ENCODE measurements at regions not wholly inside any gene's neighbourhood (a gene's known extent, or its start where the extent isn't known, plus 50 kb on each side); places are given as distances from the start of the nearest gene placed in this dataset.

DNA sequence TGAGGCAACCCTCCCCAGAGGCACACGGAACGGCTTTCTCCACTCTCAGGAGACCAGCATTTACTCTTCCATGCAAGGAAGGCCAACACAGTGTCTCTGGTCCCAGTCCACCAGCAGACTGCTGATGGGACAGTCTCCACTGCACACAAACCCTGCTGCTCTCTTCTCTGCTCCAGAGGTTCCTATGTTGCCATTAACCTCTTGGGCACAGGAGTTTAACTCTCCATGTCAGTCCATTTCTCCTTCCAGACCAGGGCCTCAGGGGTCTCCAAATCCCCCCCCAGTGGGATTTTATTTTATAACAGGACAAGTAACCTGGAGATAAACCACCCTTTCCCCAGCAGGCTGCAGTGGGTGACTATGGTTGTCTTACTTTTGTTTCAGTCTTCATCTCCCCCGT lies 452.5 kb downstream of the GADD45G start:
- ChIA-PET POLR2A (no interaction called here), CTCF (no interaction called here), RAD21 (ENCODE audit: unreplicated experiment) (no interaction called here), SMC1A (ENCODE audit: uncharacterized antibody, unreplicated experiment) (no interaction called here)
- H3K27ac ChIP-seq (ENCODE audit: control insufficient read depth, insufficient read depth): no peak overlapping the region
- FAIRE-seq (no peak), ATAC-seq (no peak), DNase-seq (ENCODE audit: low read depth, low spot score) (no peak)
- WGBS (ENCODE audit: insufficient coverage, insufficient replicate concordance, low lambda C conversion rate, missing lambda C conversion rate): 14% methylated on average over 3 of the region's 3 CpGs
- no peak overlapping the region for H3K4me3 ChIP-seq
- peaks cover 0 to 2% of the 10 kb centered on the region in 2 experiments; a peak in 1 of 4 replicates for H3K27me3 ChIP-seq (replicated peaks in 1 of 2; ENCODE audit: control insufficient read depth in 2 of 2, insufficient read depth in 2 of 2, low read length in 1 of 2)
- no peak overlapping the region for H3K9ac ChIP-seq (ENCODE audit: control insufficient read depth, insufficient read depth, low read length)
- H2AFZ ChIP-seq (ENCODE audit: control insufficient read depth, low read depth, low read length): no peak overlapping the region
- intact Hi-C loops (cut with micrococcal nuclease; ENCODE audit: unreplicated experiment): no loop called here
- no peaks in the 10 kb centered on the region for H4K20me1 ChIP-seq (ENCODE audit: control insufficient read depth, insufficient read depth)
- H3K4me1 ChIP-seq (ENCODE audit: control insufficient read depth, insufficient read depth, low read length): no peaks in the 10 kb centered on the region
- no TSS peak for BruUV-seq (replicated peaks)
- H3K4me2 ChIP-seq (ENCODE audit: control insufficient read depth, insufficient read depth): no peak overlapping the region
- H3K36me3 ChIP-seq (ENCODE audit: control insufficient read depth in 2 of 2, insufficient read depth in 2 of 2, low read length in 1 of 2): no peaks in the 10 kb centered on the region
- H3K9me3 ChIP-seq (replicated peaks; ENCODE audit: control insufficient read depth, insufficient read depth, low read length): no peaks in the 10 kb centered on the region
- no peaks in the 10 kb centered on the region for H3K79me2 ChIP-seq (ENCODE audit: control insufficient read depth, insufficient read depth, low read length)
- in situ Hi-C loops (cut with MboI): no loop called here
- TF ChIP-seq, protein P1, sequence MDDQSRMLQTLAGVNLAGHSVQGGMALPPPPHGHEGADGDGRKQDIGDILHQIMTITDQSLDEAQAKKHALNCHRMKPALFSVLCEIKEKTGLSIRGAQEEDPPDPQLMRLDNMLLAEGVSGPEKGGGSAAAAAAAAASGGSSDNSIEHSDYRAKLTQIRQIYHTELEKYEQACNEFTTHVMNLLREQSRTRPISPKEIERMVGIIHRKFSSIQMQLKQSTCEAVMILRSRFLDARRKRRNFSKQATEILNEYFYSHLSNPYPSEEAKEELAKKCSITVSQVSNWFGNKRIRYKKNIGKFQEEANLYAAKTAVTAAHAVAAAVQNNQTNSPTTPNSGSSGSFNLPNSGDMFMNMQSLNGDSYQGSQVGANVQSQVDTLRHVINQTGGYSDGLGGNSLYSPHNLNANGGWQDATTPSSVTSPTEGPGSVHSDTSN (IDR thresholded peaks at IDR 0.05; ENCODE audit: insufficient replicate concordance, low read depth, low read length): no peak
- no peak for TF ChIP-seq ESRRA (IDR thresholded peaks at IDR 0.05; ENCODE audit: low read length)
- no peak for TF ChIP-seq NRF1 (conservative IDR thresholded peaks at IDR 0.05; ENCODE audit: low read depth, low read length)
- no peak for TF ChIP-seq RB1 (IDR thresholded peaks at IDR 0.05; ENCODE audit: borderline replicate concordance)
- TF ChIP-seq NFIC (IDR thresholded peaks at IDR 0.05; ENCODE audit: low read depth, low read length): no peak
- no peak for TF ChIP-seq CHD2 (IDR thresholded peaks at IDR 0.05; ENCODE audit: borderline replicate concordance, low read depth, low read length)
- TF ChIP-seq, protein P2, sequence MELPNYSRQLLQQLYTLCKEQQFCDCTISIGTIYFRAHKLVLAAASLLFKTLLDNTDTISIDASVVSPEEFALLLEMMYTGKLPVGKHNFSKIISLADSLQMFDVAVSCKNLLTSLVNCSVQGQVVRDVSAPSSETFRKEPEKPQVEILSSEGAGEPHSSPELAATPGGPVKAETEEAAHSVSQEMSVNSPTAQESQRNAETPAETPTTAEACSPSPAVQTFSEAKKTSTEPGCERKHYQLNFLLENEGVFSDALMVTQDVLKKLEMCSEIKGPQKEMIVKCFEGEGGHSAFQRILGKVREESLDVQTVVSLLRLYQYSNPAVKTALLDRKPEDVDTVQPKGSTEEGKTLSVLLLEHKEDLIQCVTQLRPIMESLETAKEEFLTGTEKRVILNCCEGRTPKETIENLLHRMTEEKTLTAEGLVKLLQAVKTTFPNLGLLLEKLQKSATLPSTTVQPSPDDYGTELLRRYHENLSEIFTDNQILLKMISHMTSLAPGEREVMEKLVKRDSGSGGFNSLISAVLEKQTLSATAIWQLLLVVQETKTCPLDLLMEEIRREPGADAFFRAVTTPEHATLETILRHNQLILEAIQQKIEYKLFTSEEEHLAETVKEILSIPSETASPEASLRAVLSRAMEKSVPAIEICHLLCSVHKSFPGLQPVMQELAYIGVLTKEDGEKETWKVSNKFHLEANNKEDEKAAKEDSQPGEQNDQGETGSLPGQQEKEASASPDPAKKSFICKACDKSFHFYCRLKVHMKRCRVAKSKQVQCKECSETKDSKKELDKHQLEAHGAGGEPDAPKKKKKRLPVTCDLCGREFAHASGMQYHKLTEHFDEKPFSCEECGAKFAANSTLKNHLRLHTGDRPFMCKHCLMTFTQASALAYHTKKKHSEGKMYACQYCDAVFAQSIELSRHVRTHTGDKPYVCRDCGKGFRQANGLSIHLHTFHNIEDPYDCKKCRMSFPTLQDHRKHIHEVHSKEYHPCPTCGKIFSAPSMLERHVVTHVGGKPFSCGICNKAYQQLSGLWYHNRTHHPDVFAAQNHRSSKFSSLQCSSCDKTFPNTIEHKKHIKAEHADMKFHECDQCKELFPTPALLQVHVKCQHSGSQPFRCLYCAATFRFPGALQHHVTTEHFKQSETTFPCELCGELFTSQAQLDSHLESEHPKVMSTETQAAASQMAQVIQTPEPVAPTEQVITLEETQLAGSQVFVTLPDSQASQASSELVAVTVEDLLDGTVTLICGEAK (IDR thresholded peaks at IDR 0.05; ENCODE audit: borderline replicate concordance): no peak
- no peak for TF ChIP-seq TAF1 (IDR thresholded peaks at IDR 0.05; ENCODE audit: borderline replicate concordance, low read depth, low read length)
- no peak for TF ChIP-seq SIN3A (IDR thresholded peaks at IDR 0.05; ENCODE audit: low read depth, low read length)
- TF ChIP-seq MTA3 (IDR thresholded peaks at IDR 0.05; ENCODE audit: borderline replicate concordance, low read length): no peak
- no peak for TF ChIP-seq JUND (IDR thresholded peaks at IDR 0.05; ENCODE audit: low read depth, low read length)
- TF ChIP-seq PML (IDR thresholded peaks at IDR 0.05; ENCODE audit: low read length): no peak
- TF ChIP-seq EP300 (IDR thresholded peaks at IDR 0.05; ENCODE audit: borderline replicate concordance in 1 of 2, control insufficient read depth in 1 of 2, low read depth in 2 of 2, low read length in 2 of 2): no peak
